ENCODE measurements at regions not wholly inside any gene's neighbourhood (a gene's known extent, or its start where the extent isn't known, plus 50 kb on each side); places are given as distances from the start of the nearest gene placed in this dataset.

- TF ChIP-seq ZNF462 (CRISPR knock-in tag; IDR thresholded peaks at IDR 0.05) (no peak), CREB1 (CRISPR knock-in tag; IDR thresholded peaks at IDR 0.05; ENCODE audit: low read depth) (no peak)
Measured at GRCh38 chr18:10033016-10033399, 119.2 kb downstream of the VAPA start (continued).

GRCh38 chr18:10035281-10035991, 121.6 kb downstream of the VAPA start:
- Mint-ChIP-seq H3K27ac (no peak overlapping the region; the same call in 1 of the 2 replicates), H3K36me3 (ENCODE audit: low read depth) (no peaks in the 10 kb centered on the region), H3K27me3 (ENCODE audit: insufficient read depth, low read depth, poor library complexity) (no peaks in the 10 kb centered on the region), H3K4me1 (peaks cover 3% of the 10 kb centered on the region; the same call in 2 of the 3 replicates), H3K4me3 (no peak overlapping the region), H3K9me3 (no peaks in the 10 kb centered on the region)
- H3K27ac ChIP-seq (ENCODE audit: low read depth): no peak overlapping the region
- H3K9me2 ChIP-seq (ENCODE audit: insufficient read depth): no peaks in the 10 kb centered on the region; the same call in 1 of the 2 replicates
- peaks cover 5% of the 10 kb centered on the region; the same call in 1 of the 2 replicates for H3K4me1 ChIP-seq (ENCODE audit: insufficient read depth)
- H3K4me2 ChIP-seq: no peak overlapping the region
- no peaks in the 10 kb centered on the region for H3K27me3 ChIP-seq (ENCODE audit: insufficient read depth)
- H4K20me1 ChIP-seq (replicated peaks; ENCODE audit: insufficient read depth): no peaks in the 10 kb centered on the region
- DNase-seq (ENCODE audit: low spot score): no peak
- H3K79me2 ChIP-seq (replicated peaks; ENCODE audit: insufficient read depth): no peaks in the 10 kb centered on the region
- no peaks in the 10 kb centered on the region for H3F3A ChIP-seq (replicated peaks; ENCODE audit: low read depth)
- H3K36me3 ChIP-seq (ENCODE audit: insufficient read depth): no peaks in the 10 kb centered on the region; the same call in 1 of the 2 replicates
- H2AFZ ChIP-seq: no peak overlapping the region
- H3K4me3 ChIP-seq: no peak overlapping the region
- ATAC-seq: no peak
- TF ChIP-seq ETS1 (IDR thresholded peaks at IDR 0.05) (no peak), STAT1 (IDR thresholded peaks at IDR 0.05; ENCODE audit: unreplicated experiment) (no peak), POLR2AphosphoS5 (IDR thresholded peaks at IDR 0.05; ENCODE audit: low read depth) (no peak), ZNF462 (CRISPR knock-in tag; IDR thresholded peaks at IDR 0.05) (no peak), CREB1 (CRISPR knock-in tag; IDR thresholded peaks at IDR 0.05; ENCODE audit: low read depth) (no peak), EZH2 (IDR thresholded peaks at IDR 0.05; ENCODE audit: low read depth, unreplicated experiment) (no peak), JUNB (IDR thresholded peaks at IDR 0.05; ENCODE audit: unreplicated experiment) (no peak), NANOG (IDR thresholded peaks at IDR 0.05; ENCODE audit: borderline replicate concordance) (no peak)
